Limb (tissue), 2 donors: ENCODE measurements at regions not wholly inside any gene's neighbourhood (a gene's known extent, or its start where the extent isn't known, plus 50 kb on each side); places are given as distances from the start of the nearest gene placed in this dataset.
A peak's percentile ranks its signal among the peaks of the same experiment; 100 is the strongest.
"Not testable (repeated sequence)": the region's sequence is repeated elsewhere in the genome, so short reads cannot be mapped to it uniquely, and the experiment has no call there.

Experiments used
- DNase-seq, 2 donors: peaks; one replicate each; pipeline ENCODE4 v3.0.0-alpha.2; 2016; ENCODE audit errors: extremely low spot score in 2 of 2

GRCh38 chrX:27404366-27404765 lies 58.8 kb downstream of the PPP4R3C start:
- DNase-seq, result no peak

- no peak for DNase-seq
These were observed 64.0 kb downstream of the PPP4R3C start for GRCh38 chrX:27399146-27399456.

- DNase-seq, result no peak
These were observed 71.5 kb downstream of the PPP4R3C start for GRCh38 chrX:27391623-27392022.

DNA sequence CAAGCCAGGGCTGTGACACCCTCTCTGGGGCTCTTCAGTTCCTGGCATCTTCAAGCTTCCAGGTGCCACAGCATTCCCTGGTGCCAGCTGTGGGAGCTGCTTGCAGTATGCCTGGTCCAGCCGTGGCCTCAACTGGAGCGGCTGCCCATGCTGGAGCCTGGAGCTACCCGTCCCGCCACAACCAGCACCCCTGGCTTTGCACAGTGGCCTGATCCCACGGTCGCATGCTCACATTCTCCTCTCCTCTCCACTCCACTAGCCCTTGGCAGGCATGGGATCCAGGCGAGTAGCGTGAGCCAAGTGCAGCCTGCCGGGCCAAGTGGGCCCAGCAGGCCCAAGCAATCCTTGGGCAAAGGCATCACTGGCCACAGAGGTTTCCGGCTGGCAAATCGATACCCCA lies 81.7 kb downstream of the PPP4R3C start:
- DNase-seq, result no peak

GRCh38 chrX:27380163-27380845 lies 82.8 kb downstream of the PPP4R3C start:
- no peak for DNase-seq

DNA sequence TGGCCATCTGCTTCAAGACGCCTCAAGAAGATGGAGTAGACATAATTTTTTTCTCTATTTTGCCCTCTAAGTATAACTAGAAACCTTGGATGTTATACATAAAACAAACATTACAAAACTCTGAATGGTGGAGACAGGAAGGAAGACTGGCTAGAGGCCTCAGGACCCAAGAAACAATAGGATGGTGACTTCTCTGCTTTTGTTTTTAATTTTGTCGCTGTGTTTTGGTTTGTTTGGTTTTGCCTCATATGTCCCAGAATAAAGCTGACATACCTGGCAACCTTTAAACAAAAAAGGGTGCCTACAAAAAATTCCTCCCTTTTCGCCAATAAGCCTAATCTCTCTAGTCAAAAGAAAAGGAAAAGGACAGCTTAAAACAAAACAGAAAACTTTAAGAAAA lies 109.1 kb downstream of the PPP4R3C start:
- DNase-seq, result no peak

DNA sequence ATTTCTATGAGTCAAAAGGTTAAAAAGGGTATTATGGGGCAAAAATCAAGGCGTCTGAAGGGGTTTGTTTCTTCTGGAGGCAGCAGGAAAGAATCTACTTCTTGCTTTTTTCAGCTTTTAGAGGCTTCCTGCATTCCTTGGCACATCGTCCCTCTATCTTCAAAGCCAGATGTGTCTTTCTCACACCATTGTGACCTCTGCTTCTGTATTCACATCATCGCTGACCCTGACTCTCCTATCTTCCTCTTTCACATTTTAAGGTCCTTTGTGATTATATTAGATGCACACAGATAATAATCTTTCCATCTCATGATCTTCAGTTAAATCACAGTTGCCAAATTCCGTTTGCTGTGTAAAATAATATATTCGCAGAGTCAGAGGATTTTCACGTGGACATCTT lies 112.7 kb downstream of the PPP4R3C start:
- DNase-seq, result no peak

DNA sequence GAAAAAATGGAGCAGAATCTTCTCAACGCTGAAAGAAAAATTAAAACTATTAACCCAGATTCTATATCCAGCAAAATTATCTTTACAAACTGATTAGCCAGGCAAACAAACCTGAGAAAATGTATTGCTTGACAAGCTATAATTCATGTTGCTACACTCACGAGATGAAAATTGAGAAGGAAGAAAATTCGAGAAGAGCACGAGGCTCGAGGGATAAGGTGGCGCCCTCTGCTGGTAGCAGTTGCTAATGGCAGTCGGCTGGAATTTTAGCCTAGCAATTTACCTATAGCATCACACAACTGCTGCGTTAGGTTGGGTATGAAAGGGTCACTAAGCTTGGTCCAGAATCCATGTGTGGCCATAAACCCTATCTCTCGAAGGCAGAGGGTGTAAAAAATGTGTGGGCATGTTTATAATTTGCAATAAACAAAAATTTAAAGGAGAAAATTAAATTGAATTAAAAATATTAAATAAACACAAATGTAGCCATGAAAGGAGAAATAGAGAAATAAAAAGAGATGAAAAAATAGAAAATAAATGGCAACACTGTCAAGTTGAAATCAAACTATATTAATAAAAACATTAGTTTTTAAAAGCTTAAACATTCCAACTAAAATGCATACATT lies 126.6 kb downstream of the PPP4R3C start:
- DNase-seq, result peak in 1 of 2 donors; percentile 30

DNA sequence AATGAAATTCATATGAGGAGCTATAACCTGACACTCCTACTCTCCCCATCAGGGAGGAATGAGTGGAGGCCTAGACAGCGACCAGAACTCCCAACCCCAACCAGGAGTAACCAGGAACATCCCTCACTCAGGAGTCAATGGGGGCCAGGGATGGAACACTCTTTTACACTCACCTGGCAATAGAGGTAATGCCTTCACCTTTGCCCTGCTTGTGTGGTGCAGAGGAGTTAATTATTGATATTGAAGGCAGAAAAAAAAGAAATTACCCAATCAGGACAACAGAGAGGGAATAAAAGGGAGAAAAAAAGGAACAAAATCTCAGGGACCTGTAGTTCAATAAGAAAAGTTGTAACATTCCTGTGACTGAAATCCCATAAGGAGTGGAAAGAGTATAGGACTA lies 141.5 kb downstream of the PPP4R3C start:
- DNase-seq, result no peak

DNA sequence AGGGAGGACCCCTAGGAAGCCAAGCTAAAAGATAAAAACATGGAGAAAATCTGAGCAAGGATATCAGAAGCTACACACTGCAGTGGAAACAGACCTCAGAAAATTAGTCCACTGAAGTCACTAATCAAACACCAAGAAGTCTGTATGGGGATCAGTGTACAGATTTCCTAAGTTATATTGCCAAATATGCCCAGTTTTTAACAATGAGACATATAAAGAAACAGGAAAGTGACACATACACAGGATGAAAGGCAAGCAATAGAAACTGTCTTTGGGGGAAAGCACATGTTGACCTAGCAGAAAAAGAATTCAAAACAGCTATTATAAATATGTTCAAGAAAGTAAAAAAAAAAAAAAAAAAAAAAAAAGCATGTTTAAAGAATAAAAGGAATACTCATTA lies 153.7 kb downstream of the PPP4R3C start:
- no peak for DNase-seq

- DNase-seq, result no peak
These were observed 155.6 kb downstream of the PPP4R3C start for GRCh38 chrX:27307546-27307945.

- not testable (repeated sequence) for DNase-seq
These were observed 170.6 kb downstream of the PPP4R3C start for GRCh38 chrX:27292552-27292951.

- no peak for DNase-seq
These were observed 186.4 kb downstream of the PPP4R3C start for GRCh38 chrX:27276751-27277150.

DNA sequence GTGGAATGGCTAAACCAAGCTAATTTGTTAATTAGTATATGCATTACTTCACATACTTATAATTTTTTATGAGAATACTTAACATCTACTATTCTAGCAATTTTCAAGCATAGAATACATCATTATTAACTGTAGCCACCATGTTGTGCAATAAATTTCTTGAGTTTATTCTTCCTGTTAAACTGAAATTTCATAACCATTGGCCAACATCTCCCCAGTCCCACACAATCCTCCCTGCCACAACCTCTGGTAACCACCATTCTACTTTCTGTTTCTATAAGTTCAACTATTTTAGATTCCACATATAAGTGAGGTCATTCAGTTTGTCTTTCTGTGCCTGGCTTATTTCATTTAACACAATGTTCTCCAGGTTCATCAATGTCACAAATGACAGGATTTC lies 208.5 kb downstream of the PPP4R3C start:
- no peak for DNase-seq

DNA sequence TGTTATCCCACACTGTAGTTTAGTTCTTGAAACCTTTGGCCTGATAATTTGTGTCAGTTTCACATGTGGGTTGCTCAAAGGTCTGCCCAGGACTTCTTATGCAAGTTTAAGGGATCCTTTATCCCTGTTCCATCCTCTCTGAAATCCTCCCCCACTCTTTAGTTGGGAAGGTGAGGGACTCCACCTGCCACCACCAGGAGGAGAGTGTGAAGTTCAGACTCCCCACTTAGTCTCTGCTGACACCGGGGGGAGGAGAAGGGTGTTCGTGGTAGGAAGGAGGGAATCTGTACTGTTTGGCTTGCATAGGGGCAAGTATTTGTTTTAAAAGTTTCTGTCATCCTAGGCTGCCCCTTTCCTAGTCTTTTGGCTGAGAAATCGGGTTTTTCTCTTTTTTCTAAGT lies 211.8 kb downstream of the PPP4R3C start:
- no peak for DNase-seq

DNA sequence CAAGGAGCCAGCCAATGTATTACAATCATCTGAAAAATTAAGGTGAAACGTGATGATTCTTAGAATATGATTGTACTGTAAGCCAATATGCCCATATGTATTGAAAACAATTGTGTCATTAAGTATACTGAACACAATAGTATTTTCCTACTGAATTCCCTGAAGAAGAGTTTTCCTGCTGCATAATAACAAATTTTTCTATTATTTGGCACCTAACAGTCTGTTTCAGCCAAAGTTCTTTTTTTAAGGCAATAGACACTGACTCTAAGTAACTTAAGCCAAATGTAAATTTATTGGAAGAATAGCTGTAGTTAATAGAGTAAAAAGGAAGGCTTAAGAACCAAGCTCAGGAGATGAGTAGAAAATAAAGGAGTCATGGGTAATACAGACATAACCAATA lies 220.6 kb downstream of the PPP4R3C start:
- DNase-seq, result no peak

GRCh38 chrX:27241981-27242380 lies 221.2 kb downstream of the PPP4R3C start:
- DNase-seq, result no peak

DNA sequence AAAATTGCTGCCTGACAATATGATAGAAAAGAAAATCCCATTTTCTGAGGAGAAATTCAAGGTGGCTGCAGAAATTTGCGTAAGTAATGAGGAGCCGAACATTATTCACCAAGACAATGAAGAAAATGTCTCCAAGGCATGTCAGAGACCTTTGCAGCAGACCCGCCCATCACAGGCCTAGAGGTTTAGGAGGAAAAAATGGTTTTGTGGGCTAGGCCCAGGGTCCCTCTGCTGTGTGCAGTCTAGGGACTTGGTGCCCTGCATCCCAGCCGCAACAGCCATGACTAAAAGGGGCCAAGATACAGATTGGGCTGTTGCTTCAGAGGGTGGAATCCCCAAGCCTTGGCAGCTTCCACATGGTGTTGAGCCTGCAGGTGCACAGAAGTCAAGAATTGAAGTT lies 223.1 kb downstream of the PPP4R3C start:
- DNase-seq, result not testable (repeated sequence)

- no peak for DNase-seq
These were observed 226.5 kb downstream of the PPP4R3C start for GRCh38 chrX:27236681-27237080.

- no peak for DNase-seq
These were observed 233.4 kb downstream of the PPP4R3C start for GRCh38 chrX:27229721-27230120.

- DNase-seq, result no peak
These were observed 240.5 kb downstream of the PPP4R3C start for GRCh38 chrX:27222661-27223060.

DNA sequence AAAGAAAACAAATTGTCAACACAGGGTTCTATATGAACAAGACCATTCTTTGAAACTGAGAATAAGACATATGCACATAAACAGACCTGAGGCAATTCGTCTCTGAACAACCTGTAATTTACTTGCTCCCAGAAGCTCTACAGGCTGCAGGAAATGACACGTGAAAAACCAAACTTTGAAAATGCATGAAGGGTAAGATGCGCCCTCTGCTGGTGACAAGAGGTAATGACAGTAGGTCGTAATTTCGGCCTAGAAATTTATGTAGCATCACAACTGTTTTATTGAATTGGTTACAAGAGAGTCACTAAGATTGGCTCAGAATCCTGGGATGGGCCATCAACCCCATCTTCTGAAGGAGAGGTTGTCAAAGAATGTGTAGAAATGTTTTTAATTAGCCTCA lies 276.5 kb downstream of the PPP4R3C start:
- no peak for DNase-seq

DNA sequence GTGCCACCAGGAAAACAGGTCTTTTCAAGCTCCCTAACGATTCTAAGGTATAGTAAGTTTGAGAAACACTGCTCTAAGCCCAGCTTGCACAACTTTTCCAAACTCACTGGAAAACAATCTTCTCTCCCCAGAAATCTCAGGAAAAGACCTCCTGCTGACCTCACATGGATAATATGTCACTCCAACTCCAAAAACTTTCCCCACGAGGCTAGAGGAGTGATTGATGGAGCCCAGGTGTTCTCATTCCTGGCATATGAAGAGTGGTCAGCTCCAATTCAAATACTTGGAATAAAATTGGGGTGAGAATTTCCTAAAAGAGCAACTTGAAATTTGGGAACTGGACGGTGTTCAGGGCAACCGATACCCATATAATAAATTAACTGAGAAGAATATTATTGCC lies 299.9 kb downstream of the PPP4R3C start:
- no peak for DNase-seq

DNA sequence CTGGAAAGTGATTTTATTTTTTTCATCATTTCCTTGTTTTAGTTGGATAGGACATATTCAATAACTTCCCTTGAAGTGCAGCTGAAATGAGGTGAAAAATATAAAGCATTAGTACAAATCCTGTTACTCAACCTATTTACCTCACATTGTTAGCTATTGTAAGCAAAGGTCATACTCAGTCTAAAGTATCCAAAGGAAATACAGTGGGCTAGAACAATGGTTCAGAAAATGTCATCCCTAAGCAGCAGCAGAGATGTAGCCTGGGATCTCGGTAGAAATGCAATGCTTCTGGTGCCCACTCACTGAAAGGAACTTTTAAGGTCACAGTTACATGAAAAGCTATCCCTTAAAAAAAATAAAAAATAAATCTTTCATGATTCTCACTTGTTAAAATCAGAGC lies 300.6 kb downstream of the PPP4R3C start:
- no peak for DNase-seq
